GM18508 (cell line): ENCODE measurements at regions not wholly inside any gene's neighbourhood (a gene's known extent, or its start where the extent isn't known, plus 50 kb on each side); places are given as distances from the start of the nearest gene placed in this dataset.

Experiments used
- ATAC-seq: cut with Tn5 transposase; IDR thresholded peaks from one replicate; pipeline ENCODE4 v1.9.1; 2021; ENCODE audit warnings: moderate number of reproducible peaks; ENCODE audit not compliant: insufficient read depth, unreplicated experiment

DNA sequence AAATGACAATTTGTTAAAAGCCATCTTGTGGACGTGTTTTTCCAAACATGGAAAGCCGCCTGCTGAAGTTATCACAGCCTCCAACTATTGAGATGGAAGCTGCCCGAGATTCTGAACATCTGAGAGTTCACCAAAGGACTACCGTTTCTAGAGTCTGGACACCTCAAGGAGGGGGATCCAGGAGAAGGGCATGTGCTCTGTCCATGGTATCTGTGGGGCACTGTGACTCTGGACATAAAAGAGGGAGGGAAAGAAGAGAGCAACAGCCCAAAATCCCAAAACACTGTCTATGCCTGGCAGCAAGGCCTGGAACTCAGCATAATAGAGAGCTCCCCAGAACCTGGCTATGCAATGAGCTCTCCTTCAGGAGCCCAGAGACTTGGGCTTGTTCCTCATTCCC is 319.9 kb downstream of the EN1 start:
- ATAC-seq = no peak

DNA sequence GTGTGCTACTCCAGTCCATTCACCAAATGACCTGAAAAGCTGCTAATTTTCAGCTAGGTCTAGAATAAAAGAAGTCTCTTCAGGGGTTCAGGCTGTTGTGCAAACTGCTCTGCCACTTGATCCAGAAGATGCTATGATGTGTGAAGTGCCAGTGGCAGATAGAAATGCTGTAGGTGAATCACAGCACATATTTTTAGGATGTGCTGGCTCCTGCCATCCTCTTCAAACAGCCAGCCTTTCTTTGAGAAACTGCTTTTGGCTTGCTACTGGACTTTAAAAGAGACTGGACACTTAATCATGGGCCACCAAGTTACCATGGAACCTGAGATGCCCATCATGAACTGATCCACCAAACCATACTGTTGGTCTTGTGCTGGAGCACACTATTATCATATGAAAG is 322.1 kb downstream of the EN1 start:
- ATAC-seq = no peak

DNA sequence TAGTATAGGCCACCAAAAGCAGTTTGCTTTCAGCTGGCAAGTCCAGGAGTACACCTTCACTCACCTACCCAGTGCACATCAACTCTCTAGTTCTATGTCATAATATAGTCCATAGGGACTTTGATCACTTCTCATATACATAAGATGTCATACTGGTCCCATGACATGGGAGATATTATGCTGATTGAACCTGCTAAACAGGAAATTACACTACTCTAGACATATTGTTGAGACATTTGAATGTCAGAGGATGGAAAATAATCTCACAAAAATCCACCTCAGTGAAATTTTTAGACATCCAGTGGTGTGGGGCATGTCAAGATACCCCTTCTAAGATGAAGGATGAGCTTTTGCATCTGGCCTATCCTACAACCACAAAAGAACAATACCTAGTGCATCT is 322.5 kb downstream of the EN1 start:
- ATAC-seq = no peak

DNA sequence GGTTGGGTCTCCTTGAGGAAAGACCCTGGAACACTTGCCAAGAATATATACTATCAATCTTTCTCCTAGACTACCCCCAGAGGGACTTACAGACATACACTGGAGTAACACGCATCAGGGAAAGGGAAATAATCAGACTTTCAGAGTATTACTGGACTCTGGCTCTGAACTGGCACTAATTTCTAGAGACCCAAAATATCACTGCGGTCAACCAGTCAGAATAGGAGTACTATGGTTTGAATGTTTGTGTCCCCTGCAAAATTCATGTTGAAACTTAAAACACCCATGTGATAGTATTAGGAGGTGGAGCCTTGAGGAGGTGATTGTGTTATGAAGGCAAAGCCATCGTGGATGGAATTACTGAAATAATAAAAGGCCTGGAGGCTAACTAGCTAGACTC is 323.7 kb downstream of the EN1 start:
- no peak for ATAC-seq

DNA sequence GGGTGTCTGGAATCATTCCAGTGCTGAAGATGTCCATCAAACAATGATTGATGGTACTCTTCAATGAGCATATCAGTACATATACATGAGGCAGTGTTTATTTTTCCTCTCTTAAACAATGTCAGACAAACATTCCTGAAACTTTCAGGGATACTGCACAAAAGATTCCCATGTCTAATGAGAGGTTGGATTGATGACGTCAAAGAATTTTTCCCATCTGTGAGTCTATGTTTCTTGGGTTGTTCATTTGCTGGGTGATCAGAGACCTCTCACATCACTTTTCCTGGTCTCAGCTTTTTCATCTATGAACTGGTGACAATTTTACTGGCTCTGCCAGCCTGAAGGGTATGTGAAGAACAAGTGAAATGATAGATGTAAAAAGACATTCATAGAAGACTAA is 325.5 kb downstream of the EN1 start:
- no peak for ATAC-seq

DNA sequence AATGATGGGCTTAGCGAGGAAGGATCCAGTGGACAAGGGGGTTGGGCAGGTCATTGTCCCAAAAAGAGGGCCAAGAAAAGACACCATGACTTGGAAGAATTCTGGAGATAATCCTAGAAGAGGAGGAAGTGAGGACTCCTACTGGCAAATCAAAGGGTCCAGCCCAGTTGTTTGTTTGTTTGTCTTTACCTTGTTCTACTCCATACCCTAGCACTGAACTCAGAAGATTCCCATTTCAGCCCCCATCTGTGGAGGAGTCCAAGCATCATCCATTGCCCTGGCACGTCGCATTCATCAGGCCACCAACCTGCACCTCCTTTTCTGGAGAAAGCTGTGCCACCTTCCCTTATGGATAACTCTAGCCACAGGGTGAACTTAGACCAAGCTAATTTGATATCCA is 326.2 kb downstream of the EN1 start:
- no peak for ATAC-seq

DNA sequence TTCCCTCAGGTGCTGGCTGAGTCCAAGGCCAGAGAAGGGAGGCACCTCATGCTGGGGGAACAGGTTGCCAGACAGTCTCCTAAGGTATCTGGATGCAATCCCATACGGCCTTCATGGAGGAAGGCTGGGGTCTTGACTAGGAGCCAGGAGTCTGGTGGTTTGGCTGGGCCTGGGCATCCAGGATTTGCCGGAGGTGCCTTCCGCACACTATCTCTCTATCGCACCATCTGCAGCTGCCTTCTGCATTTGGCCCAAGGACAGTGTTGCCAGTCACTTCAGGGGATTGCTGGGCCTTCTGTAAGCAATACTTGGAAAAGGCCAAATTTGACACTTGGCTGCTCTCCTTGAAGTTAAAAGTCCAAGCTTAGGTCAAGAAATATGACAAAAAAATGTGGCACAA is 327.2 kb downstream of the EN1 start:
- no peak for ATAC-seq

DNA sequence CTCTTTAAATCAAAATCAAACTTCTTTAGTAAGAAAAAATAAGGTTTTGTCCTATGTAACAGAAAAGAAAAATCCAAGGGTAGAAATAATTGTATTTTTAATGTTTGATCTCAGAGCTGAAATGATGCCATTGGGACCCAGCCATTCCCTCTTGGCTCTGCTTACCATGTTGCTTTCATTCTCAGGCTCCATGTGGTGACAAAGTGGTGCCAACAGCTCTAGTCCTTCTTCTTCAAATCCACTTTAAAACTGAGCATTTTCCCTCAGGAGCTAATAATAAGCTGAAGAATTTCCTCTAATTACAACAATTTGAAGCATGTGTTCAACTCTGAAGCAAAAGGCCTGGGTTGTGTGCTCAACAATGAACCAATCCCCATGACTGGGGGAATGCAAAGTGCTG is 327.9 kb downstream of the EN1 start:
- ATAC-seq = no peak

DNA sequence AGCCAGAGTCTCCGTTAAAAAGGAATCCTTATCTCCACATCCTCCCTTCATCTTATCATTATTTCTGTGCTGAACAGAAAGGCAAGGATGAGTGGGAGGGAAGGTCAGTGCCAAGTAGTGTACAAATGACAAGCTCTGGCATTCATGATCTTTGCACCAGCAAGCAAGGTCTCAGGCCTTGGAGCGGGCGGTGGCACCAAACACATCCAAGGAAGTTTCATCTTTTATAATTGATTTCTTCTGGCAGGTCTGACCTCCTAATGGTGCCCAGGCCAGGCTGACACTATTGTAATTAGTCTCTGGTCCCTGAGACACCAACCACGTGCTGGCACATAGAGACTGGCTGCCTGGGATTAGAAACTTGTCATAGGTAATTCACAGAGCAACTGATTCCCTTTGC is 336.6 kb downstream of the EN1 start:
- ATAC-seq = no peak

DNA sequence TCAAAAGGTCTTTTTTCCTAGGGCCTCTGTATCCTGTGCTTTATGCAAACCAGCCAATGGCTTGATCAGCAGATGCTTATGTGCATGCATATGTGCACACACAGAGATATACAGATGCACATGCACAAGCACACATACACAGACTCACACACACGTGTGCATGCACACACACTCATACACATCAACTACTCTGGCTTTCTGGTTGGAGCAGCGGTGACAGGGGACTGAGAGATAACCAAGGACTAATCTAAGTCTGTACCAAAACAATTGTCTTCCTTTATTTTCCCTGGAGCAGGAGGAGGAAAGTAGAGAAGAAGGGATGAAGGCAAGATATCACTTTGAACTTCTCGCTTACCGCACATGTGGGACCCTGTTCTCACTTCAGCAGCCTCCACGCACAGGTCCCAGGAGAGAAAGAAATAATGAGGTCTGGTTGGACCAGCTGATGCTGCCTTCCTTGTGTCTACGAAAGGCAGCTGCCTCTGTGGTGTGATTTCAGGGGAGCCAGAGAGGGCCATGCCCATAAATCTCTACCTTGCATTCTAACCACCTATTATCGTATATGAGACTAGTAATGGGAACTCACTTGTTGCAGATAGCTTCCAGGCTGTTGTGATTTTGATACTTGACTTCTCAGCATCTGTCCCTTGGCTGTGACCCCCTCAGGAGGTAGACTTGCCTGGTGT is 338.0 kb downstream of the EN1 start:
- ATAC-seq = no peak

DNA sequence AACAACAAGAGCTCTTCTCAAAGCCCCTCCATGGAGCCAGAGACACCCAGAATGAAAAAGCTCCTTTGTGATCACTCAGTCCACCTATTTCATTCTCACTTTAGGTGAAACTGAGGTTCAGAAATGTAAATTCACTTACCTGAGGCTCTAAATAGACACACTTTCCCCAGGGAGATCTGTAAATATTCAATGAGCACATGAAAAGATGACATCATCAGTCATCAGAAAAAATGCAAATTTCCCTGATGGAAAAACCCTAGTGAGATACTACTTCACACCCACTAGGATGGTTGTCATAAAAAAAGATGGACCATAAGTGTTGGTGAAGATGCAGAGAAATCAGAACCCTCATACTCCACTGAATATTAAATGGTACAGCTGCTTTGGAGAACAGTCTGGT is 339.2 kb downstream of the EN1 start:
- ATAC-seq = no peak

DNA sequence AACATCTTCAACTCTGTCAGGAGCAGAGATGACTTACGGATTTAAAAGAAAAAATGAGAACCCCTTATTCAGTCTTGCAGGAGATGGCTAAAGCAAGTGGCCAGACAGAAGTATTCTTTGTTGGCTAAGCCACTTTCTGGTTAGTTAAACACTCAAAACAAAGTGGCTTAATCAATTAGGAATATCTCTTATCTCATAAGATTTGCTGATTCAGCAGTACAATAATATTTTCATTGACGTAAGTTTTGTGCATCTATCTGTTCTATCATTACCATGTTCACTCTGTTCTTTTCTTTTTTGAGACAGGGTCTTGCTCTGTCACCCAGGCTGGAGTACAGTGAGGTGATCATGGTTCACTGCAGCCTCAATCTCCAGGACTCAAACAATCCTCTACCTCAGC is 342.0 kb downstream of the EN1 start:
- ATAC-seq = no peak

DNA sequence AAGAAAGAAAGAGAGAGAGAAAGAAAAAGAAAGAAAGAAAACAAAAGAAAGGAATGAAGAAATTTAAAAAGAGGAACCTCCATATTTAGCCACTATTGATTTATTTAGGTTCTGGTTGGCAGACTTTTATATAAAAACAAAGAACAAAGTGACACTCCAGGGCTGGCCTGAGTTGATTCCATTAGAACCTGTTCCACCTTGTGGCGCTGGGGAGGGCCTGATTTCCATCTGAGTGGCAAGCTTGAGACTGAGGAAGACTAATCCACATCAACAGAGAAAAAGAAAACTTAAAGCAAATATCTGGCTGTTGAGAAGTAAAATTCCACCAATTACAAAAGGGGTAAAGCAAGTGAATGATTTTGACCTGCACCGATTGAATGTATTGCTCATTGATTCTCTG is 345.3 kb downstream of the EN1 start:
- ATAC-seq = no peak

DNA sequence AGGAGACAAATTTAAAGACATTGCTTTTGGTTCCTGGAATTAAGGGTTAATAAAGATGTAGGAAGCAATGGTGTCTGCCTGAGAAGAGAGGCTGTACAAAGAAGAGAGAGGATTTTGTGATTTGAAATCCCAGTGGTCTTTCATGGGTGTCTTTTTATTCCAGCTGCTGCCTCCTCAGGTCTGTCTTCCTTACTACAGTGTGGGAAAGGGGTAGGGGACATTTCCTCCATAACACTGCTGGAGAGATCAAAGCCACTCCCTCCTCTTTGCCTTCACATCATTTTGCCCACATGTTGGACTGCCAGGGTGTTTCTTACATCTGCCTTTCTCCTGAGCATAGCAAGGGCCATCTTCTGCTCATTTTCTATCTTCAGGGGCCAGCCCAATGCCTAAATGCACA is 348.5 kb downstream of the EN1 start:
- no peak for ATAC-seq

DNA sequence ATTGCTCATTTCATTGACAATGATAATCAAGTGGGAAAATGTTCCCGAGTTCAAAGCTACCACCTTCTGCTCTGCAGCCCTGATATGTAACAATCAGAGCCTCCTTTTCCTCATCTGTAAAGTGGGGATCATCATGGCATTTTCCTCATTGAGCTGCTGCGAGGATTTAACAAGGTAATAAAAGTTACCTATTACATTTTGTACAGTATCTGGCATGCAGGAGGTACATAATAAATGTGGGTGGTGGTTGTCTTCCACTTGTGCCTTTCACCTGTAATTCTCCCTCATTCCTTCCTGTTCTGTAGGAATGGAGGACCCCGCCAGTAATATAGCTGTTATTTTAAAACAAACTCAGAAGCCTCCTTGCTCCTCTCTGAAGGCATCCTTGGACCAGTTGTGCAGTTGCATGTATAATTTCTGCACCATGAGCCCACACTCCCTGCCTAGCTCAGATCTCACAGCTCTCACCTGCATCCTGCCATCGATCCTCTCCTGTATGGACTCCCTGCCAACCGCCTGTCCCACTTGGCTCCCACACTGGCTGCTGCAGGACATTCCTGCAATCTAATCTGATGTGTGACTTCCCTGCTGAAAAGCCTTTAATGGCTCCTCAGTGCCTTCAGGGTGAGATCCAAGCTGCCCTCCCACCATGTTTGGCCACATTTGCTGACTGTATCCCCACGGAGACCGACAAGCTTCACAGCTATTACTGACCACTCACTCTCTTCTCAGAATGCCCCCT is 350.4 kb downstream of the EN1 start:
- ATAC-seq = no peak

DNA sequence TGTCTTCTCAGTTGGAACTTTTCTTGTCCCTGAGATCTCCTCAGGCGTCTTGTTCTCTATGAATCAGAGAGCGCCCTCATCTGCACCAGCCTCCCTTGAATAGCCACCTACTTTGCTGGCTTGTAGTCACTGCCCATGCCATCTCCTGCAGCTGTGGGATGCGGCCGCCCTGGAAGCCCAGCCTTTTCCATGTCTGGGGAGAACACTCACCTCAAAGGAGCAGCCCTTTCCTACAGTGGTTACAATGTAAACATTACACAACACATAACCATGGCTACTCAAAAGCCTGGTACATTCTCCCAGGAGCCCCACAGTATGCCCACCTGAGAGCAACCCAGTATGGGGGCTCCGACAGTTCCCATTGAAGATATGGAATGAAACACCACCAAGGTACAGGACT is 351.0 kb downstream of the EN1 start:
- no peak for ATAC-seq

DNA sequence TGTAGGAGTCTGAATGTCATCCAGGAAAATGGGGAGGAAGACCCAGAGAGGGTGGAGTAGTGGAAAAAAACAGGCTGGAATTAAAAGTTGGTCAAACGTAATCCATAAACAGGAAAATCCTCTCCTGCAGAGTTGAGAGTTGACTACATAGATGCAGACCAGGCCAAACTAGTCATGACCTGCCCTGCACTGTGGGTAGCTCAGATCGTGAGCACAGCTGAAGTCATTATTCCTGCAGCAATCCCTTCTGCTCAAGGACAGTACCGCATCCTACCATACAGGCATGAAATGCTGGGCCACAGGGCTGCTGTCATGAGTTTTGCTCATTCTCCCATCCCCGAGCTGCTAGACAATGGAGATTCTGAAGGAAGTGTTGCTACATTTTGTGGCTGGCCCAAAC is 352.2 kb downstream of the EN1 start:
- ATAC-seq = no peak

DNA sequence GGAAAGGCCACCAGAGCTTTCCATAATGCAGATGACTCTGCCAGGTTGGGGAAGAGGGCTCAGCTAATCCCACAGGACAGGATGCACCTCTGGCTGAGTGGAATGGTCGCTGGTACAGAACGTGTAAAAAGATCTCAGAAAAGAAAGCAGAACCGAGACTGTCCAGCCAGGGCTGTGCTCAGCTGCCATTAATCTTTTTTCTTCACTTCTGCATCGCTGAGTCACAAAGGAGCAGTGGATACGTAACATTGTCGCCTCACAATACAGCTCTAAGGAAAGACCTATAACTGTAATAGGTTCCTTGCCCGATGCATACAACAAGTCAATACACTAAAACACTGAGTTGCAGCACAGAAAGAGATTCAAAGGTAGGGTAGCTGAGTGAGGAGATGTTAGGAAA is 354.2 kb downstream of the EN1 start:
- ATAC-seq = no peak

DNA sequence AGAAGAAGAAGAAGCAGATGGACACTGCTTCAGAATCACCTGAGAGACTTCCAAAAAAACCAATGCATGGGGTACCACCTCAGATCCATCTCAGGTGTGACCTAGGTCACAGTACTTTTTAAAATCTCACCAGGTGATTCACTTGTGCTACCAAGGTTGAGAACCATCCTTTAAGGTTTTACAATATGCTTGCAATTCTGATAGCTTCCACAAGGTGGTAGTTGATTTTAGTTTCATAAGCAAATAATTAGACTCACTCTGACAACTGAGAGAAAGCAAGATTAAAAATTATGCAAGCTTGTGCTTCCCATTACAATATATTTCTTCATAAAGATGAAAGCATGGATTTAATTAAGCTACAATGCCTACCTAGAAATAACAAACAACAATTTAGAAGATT is 355.1 kb downstream of the EN1 start:
- ATAC-seq = no peak

DNA sequence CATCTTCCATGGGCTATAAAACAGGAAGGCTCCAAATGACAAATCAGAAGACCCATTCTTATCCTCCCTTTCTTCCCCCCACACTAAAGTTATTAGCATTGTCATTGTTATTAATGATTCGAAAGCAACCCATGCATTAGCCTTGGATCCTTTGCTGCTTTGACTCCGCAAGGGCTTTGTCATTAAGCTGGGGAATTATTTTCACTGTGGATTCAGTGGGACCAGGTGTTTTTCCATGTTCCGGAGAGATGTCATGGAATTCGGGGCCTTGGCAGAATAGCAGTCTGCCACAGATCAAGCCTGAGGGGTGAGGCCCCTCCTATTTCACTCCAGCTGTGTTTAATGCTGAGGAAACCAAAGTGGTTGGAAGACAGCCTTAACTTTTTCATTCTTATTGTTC is 357.1 kb downstream of the EN1 start:
- ATAC-seq = no peak

DNA sequence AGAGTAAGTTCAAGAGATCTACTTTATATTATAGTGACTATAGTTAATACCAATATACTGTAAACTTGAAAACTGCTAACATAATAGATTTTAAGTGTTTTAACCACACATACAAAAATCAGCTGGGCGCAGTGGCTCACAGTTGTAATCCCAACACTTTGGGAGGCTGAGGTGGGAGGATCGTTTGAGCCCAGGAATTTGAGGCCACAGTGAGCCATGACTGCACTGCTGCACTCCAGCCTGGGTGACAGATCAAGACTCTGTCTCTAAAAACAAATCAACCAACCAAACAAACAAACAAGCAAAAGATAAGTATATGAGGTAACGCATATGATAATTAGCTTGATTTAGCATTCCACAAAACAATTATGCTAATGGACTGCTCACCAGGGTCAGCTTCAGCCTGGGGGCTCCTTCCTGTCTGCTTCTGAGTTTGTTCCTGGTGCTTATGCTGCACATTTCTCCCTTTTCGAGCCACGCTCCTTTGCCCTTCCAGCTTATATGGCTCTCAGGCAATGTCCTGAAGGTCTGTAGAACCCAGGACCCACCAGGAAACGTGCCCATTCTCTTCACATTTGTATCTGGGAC is 357.6 kb downstream of the EN1 start:
- ATAC-seq = no peak

DNA sequence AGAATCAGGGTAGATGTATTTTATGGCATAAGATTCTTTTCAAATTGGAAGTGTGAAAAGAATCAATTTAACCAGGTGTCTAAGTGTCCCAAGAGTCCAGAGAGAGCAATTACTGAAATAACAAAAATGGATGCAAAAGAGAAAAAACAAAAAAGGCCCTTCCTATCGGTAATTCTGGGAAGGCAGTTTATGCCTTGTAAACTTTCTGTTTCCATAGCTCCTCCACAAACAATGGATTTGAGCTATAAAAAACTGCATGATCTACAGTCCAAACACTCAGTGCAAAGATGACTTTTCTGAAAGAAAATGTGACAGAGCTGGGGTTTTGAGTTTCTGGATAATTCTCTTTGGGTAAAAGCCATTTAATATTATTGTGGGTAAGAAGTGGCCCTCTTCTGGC is 366.1 kb downstream of the EN1 start:
- ATAC-seq = no peak
